Thyroid gland (tissue), 4 donors: ENCODE measurements at regions not wholly inside any gene's neighbourhood (a gene's known extent, or its start where the extent isn't known, plus 50 kb on each side); places are given as distances from the start of the nearest gene placed in this dataset.

Source experiments
- DNase-seq, 2 donors: peaks; one replicate each; pipeline ENCODE4 v3.0.0-alpha.2; 2019
- H3K27ac ChIP-seq, 3 donors: fragments of 200-600 bp; sonication (generic); 1 replicate in 2 of 3; 2 replicates in 1 of 3; pipeline ENCODE4 v1.5.1; 2016 to 2019; ENCODE audit warnings: mild to moderate bottlenecking in 1 of 3, moderate library complexity in 1 of 3
- H3K27me3 ChIP-seq: fragments of 200-600 bp; sonication (generic); one replicate; pipeline ENCODE4 v1.5.1; 2019
- H3K36me3 ChIP-seq, 2 donors: fragments of 200-600 bp; sonication (generic); one replicate each; pipeline ENCODE4 v1.5.1; 2016 to 2019
- H3K4me1 ChIP-seq, 2 donors: fragments of 200-600 bp; sonication (generic); one replicate each; pipeline ENCODE4 v1.5.1; 2017 to 2019
- H3K4me3 ChIP-seq, 3 donors: fragments of 200-600 bp; sonication (generic); replicated peaks in 1 of 3; 1 replicate in 2 of 3; 2 replicates in 1 of 3; pipeline ENCODE4 v1.5.1; 2016; ENCODE audit warnings: mild to moderate bottlenecking in 1 of 3
- H3K9me3 ChIP-seq: fragments of 200-600 bp; sonication (generic); one replicate; pipeline ENCODE4 v1.5.1; 2017
- CTCF ChIP-seq, 6 experiments: fragments of 200-600 bp in 3 of 6; fragments of 450-650 bp in 3 of 6; sonication (generic) in 3 of 6; IDR thresholded peaks; one replicate each; pipeline ENCODE4 v1.5.1; 2016 to 2019; ENCODE audit warnings: antibody characterized with exemption in 6 of 6, mild to moderate bottlenecking in 2 of 6, inconsistent platforms in 1 of 6, moderate library complexity in 1 of 6
- POLR2A ChIP-seq, 2 donors: fragments of 450-650 bp; IDR thresholded peaks; one replicate each; pipeline ENCODE4 v1.6.1; 2017; ENCODE audit warnings: antibody characterized with exemption in 2 of 2, mild to moderate bottlenecking in 2 of 2, moderate library complexity in 1 of 2
- WGBS, 2 donors: methylation state at CpG; one replicate each; pipeline ENCODE4 v1.1.5; 2017; 5-methylcytosine and 5-hydroxymethylcytosine counted together
- intact Hi-C: fragments of 100-400 bp; cut with DNase I; formaldehyde crosslinking; loops from one replicate; pipeline ENCODE4 v1.15.1; 2023

GRCh38 chr5:66362687-66363086, 218.6 kb downstream of the SREK1 start:
- H3K27ac ChIP-seq, result no peak overlapping the region
- DNase-seq, result no peak
- intact Hi-C loops, result no loop called here
- no peaks in the 10 kb centered on the region for H3K36me3 ChIP-seq
- TF ChIP-seq POLR2A (IDR thresholded peaks at IDR 0.05) (no peak), CTCF (IDR thresholded peaks at IDR 0.05) (no peak)
- no peaks in the 10 kb centered on the region for H3K27me3 ChIP-seq
- H3K4me1 ChIP-seq, result no peaks in the 10 kb centered on the region
- no peaks in the 10 kb centered on the region for H3K9me3 ChIP-seq
- 80 to 84% methylated on average over 4 of the region's 4 CpGs for whole genome bisulfite sequencing, 2 donors
- no peak overlapping the region for H3K4me3 ChIP-seq

GRCh38 chr5:66363097-66363496, 219.0 kb downstream of the SREK1 start:
- intact Hi-C loops, result no loop called here
- no peaks in the 10 kb centered on the region for H3K9me3 ChIP-seq
- no peak for DNase-seq
- no peaks in the 10 kb centered on the region for H3K4me1 ChIP-seq
- H3K27ac ChIP-seq, result no peak overlapping the region
- H3K4me3 ChIP-seq, result no peak overlapping the region
- WGBS, 2 donors, result 68 to 69% methylated on average over 2 of the region's 2 CpGs
- no peak for TF ChIP-seq POLR2A (IDR thresholded peaks at IDR 0.05)
- no peak for TF ChIP-seq CTCF (IDR thresholded peaks at IDR 0.05)
- H3K27me3 ChIP-seq, result no peaks in the 10 kb centered on the region
- no peaks in the 10 kb centered on the region for H3K36me3 ChIP-seq

GRCh38 chr5:66364186-66364585, 220.1 kb downstream of the SREK1 start:
- H3K4me3 ChIP-seq, result no peak overlapping the region
- H3K36me3 ChIP-seq, result no peaks in the 10 kb centered on the region
- TF ChIP-seq CTCF (IDR thresholded peaks at IDR 0.05) (no peak), POLR2A (IDR thresholded peaks at IDR 0.05) (no peak)
- DNase-seq, result no peak
- WGBS, 2 donors, result 95 to 96% methylated on average over 2 of the region's 2 CpGs
- no peak overlapping the region for H3K27ac ChIP-seq
- no peaks in the 10 kb centered on the region for H3K4me1 ChIP-seq
- H3K9me3 ChIP-seq, result no peaks in the 10 kb centered on the region
- intact Hi-C loops, result no loop called here
- H3K27me3 ChIP-seq, result no peaks in the 10 kb centered on the region

GRCh38 chr5:66365981-66366380, 221.9 kb downstream of the SREK1 start:
- H3K4me1 ChIP-seq, result no peaks in the 10 kb centered on the region
- no peak for DNase-seq
- 68 to 74% methylated on average over 4 of the region's 4 CpGs for WGBS, 2 donors
- no peak overlapping the region for H3K27ac ChIP-seq
- no peaks in the 10 kb centered on the region for H3K36me3 ChIP-seq
- H3K27me3 ChIP-seq, result no peaks in the 10 kb centered on the region
- no peak for TF ChIP-seq CTCF (IDR thresholded peaks at IDR 0.05)
- no peak for TF ChIP-seq POLR2A (IDR thresholded peaks at IDR 0.05)
- H3K4me3 ChIP-seq, result no peak overlapping the region
- H3K9me3 ChIP-seq, result no peaks in the 10 kb centered on the region
- intact Hi-C loops, result no loop called here

GRCh38 chr5:66367814-66368541, 223.9 kb downstream of the SREK1 start:
- no peaks in the 10 kb centered on the region for H3K4me1 ChIP-seq
- intact Hi-C loops, result no loop called here
- H3K36me3 ChIP-seq, result no peaks in the 10 kb centered on the region
- H3K27ac ChIP-seq, result no peak overlapping the region
- DNase-seq, result no peak
- H3K9me3 ChIP-seq, result no peaks in the 10 kb centered on the region
- WGBS, 2 donors, result 93% methylated on average over 6 of the region's 6 CpGs
- TF ChIP-seq CTCF (IDR thresholded peaks at IDR 0.05), result no peak
- no peak for TF ChIP-seq POLR2A (IDR thresholded peaks at IDR 0.05)
- H3K27me3 ChIP-seq, result no peaks in the 10 kb centered on the region
- H3K4me3 ChIP-seq, result no peak overlapping the region
